CD14-positive monocyte (primary cell): ENCODE measurements at regions not wholly inside any gene's neighbourhood (a gene's known extent, or its start where the extent isn't known, plus 50 kb on each side); places are given as distances from the start of the nearest gene placed in this dataset.
A peak's percentile ranks its signal among the peaks of the same experiment; 100 is the strongest.

Source experiments
- DNase-seq, 3 donors: peaks; one replicate each; pipeline ENCODE4 v3.0.0-alpha.2; 2011 to 2022
- H2AFZ ChIP-seq: 2 replicates; pipeline ENCODE4 v1.6.0; 2012; ENCODE audit warnings: mild to moderate bottlenecking, low read depth, low read length, inconsistent platforms; ENCODE audit not compliant: insufficient read depth, poor library complexity, severe bottlenecking
- H3K27ac ChIP-seq, 2 donors: 1 replicate in 1 of 2; 2 replicates in 1 of 2; pipeline ENCODE4 v1.5.1; 2012 to 2013; ENCODE audit warnings: low read length in 2 of 2, control low read depth in 1 of 2, inconsistent platforms in 1 of 2, low read depth in 1 of 2, mild to moderate bottlenecking in 1 of 2
- H3K27me3 ChIP-seq, 2 donors: one replicate each; pipeline versions ENCODE4 v1.6.0 to v1.6.1; 2011 to 2013; ENCODE audit warnings: low read length in 2 of 2; ENCODE audit not compliant: control insufficient read depth in 2 of 2, insufficient read depth in 2 of 2
- H3K36me3 ChIP-seq, 2 donors: replicated peaks in 1 of 2; 1 replicate in 1 of 2; 2 replicates in 1 of 2; pipeline versions ENCODE4 v1.5.1 to v1.6.1; 2012 to 2013; ENCODE audit warnings: low read length in 2 of 2, control low read depth in 1 of 2, inconsistent platforms in 1 of 2, mild to moderate bottlenecking in 1 of 2; ENCODE audit not compliant: insufficient read depth in 2 of 2, control insufficient read depth in 1 of 2
- H3K4me1 ChIP-seq, 2 donors: 1 replicate in 1 of 2; 2 replicates in 1 of 2; pipeline versions ENCODE4 v1.5.1 to v1.6.1; 2012 to 2013; ENCODE audit warnings: low read length in 2 of 2, control low read depth in 1 of 2, inconsistent platforms in 1 of 2, mild to moderate bottlenecking in 1 of 2, moderate library complexity in 1 of 2; ENCODE audit not compliant: insufficient read depth in 2 of 2, control insufficient read depth in 1 of 2
- H3K4me2 ChIP-seq: replicated peaks from 2 replicates; pipeline ENCODE3; 2012; ENCODE audit warnings: low read length, moderate library complexity, mild to moderate bottlenecking; ENCODE audit not compliant: poor library complexity, severe bottlenecking; ENCODE audit errors: extremely low read depth
- H3K4me3 ChIP-seq, 3 experiments: fragments of 200-600 bp in 1 of 3; sonication (generic) in 1 of 3; replicated peaks in 1 of 3; 1 replicate in 2 of 3; 2 replicates in 1 of 3; pipeline ENCODE4 v1.5.1; 2011 to 2013; ENCODE audit warnings: low read length in 3 of 3, mild to moderate bottlenecking in 3 of 3, control low read depth in 2 of 3, low read depth in 2 of 3, inconsistent platforms in 1 of 3, moderate library complexity in 1 of 3
- H3K79me2 ChIP-seq: 2 replicates; pipeline ENCODE4 v1.6.0; 2012; ENCODE audit warnings: mild to moderate bottlenecking, control low read depth, inconsistent platforms, low read length, moderate library complexity; ENCODE audit not compliant: insufficient read depth
- H3K9ac ChIP-seq: 2 replicates; pipeline ENCODE4 v1.6.0; 2017; ENCODE audit warnings: low read length, mild to moderate bottlenecking; ENCODE audit not compliant: insufficient read depth, poor library complexity, severe bottlenecking
- H3K9me3 ChIP-seq, 2 donors: replicated peaks in 1 of 2; 1 replicate in 1 of 2; 2 replicates in 1 of 2; pipeline versions ENCODE4 v1.5.1 to v1.6.1; 2012 to 2013; ENCODE audit warnings: low read length in 2 of 2, control low read depth in 1 of 2; ENCODE audit not compliant: control insufficient read depth in 1 of 2, insufficient read depth in 1 of 2
- H4K20me1 ChIP-seq: 2 replicates; pipeline ENCODE4 v1.6.0; 2012; ENCODE audit warnings: mild to moderate bottlenecking, low read length, control low read depth, moderate library complexity; ENCODE audit not compliant: insufficient read depth
- H3K27ac Mint-ChIP-seq, 7 donors: one replicate each; pipeline ENCODE4 v1.8.0; 2020; ENCODE audit warnings: mild to moderate bottlenecking in 7 of 7, mixed read lengths in 7 of 7, moderate library complexity in 6 of 7, inconsistent platforms in 2 of 7
- H3K27me3 Mint-ChIP-seq, 3 donors: one replicate each; pipeline ENCODE4 v1.8.0; 2021 to 2022; ENCODE audit warnings: low read depth in 3 of 3, mild to moderate bottlenecking in 3 of 3, mixed read lengths in 3 of 3, moderate library complexity in 3 of 3, inconsistent platforms in 1 of 3
- H3K36me3 Mint-ChIP-seq, 2 donors: one replicate each; pipeline ENCODE4 v1.8.0; 2020; ENCODE audit warnings: mixed read lengths in 2 of 2, inconsistent platforms in 1 of 2, mild to moderate bottlenecking in 1 of 2
- H3K4me1 Mint-ChIP-seq: one replicate; pipeline ENCODE4 v1.8.0; 2020; ENCODE audit warnings: mild to moderate bottlenecking, mixed read lengths
- H3K4me3 Mint-ChIP-seq, 2 donors: one replicate each; pipeline ENCODE4 v1.8.0; 2020; ENCODE audit warnings: mild to moderate bottlenecking in 2 of 2, mixed read lengths in 2 of 2, moderate library complexity in 1 of 2
- H3K9me3 Mint-ChIP-seq, 7 donors: one replicate each; pipeline ENCODE4 v1.8.0; 2020 to 2022; ENCODE audit warnings: mixed read lengths in 7 of 7, mild to moderate bottlenecking in 6 of 7, moderate library complexity in 6 of 7, inconsistent platforms in 2 of 7
- CTCF ChIP-seq: fragments of 200-600 bp; IDR thresholded peaks from one replicate; pipeline ENCODE4 v1.8.0; 2022; ENCODE audit warnings: antibody characterized with exemption, mild to moderate bottlenecking
- WGBS: methylation state at CpG from one replicate; pipeline ENCODE4 v1.1.5; 2013; ENCODE audit warnings: missing lambda C conversion rate; ENCODE audit not compliant: insufficient coverage; 5-methylcytosine and 5-hydroxymethylcytosine counted together
- intact Hi-C, 2 donors: fragments of 100-400 bp; cut with micrococcal nuclease; formaldehyde crosslinking; loops; one replicate each; pipeline versions ENCODE4 v1.15.0 to v1.15.1; 2023

GRCh38 chr13:33757713-33758112, 60.2 kb upstream of the RFC3 start:
- H3K9ac ChIP-seq, result no peak overlapping the region
- peaks cover 0 to 2% (median 0%) of the 10 kb centered on the region in 7 donors for H3K9me3 Mint-ChIP-seq
- H3K9me3 ChIP-seq, result no peaks in the 10 kb centered on the region
- H2AFZ ChIP-seq, result peak overlapping the region; percentile 12
- no peaks in the 10 kb centered on the region for H3K36me3 Mint-ChIP-seq
- H3K4me3 ChIP-seq, result peak overlapping the region in 1 of 3 experiments; percentile 37
- no peaks in the 10 kb centered on the region for H3K27me3 Mint-ChIP-seq
- peaks cover 26% of the 10 kb centered on the region for H3K4me1 Mint-ChIP-seq
- H3K79me2 ChIP-seq, result no peaks in the 10 kb centered on the region
- peak overlapping the region; percentile 57 for H3K4me2 ChIP-seq
- DNase-seq, result peak in 2 of 3 donors; percentile 5 to 49
- no peaks in the 10 kb centered on the region for H4K20me1 ChIP-seq
- no peaks in the 10 kb centered on the region for H3K36me3 ChIP-seq
- no CpG with 5 or more reads among the region's 2 CpGs for WGBS
- H3K27ac ChIP-seq, result peak overlapping the region in 1 of 2 donors; percentile 71
- no peaks in the 10 kb centered on the region for H3K27me3 ChIP-seq
- peak overlapping the region in 1 of 2 donors; percentile 46 for H3K4me3 Mint-ChIP-seq
- peak overlapping the region in 6 of 7 donors; percentile 30 to 61 (median 50) for H3K27ac Mint-ChIP-seq
- H3K4me1 ChIP-seq, result peaks cover 17 to 22% of the 10 kb centered on the region in 2 donors
- intact Hi-C loops, result no loop called here
- TF ChIP-seq CTCF, result no peak

- no peaks in the 10 kb centered on the region for H3K27me3 ChIP-seq
- no peaks in the 10 kb centered on the region for H3K9me3 ChIP-seq
- intact Hi-C loops, result no loop called here
- H2AFZ ChIP-seq, result no peak overlapping the region
- H3K79me2 ChIP-seq, result no peaks in the 10 kb centered on the region
- Mint-ChIP-seq H3K9me3 (peaks cover 0 to 2% (median 0%) of the 10 kb centered on the region in 7 donors), H3K27ac (peak overlapping the region in 1 of 7 donors; percentile 85), H3K27me3 (no peaks in the 10 kb centered on the region), H3K4me3 (no peak overlapping the region), H3K4me1 (peaks cover 26% of the 10 kb centered on the region), H3K36me3 (no peaks in the 10 kb centered on the region)
- no peak overlapping the region for H3K9ac ChIP-seq
- H3K27ac ChIP-seq, result peak overlapping the region in 1 of 2 donors; percentile 36
- no peaks in the 10 kb centered on the region for H3K36me3 ChIP-seq
- no peak for DNase-seq
- no peak overlapping the region for H3K4me3 ChIP-seq
- peaks cover 17 to 22% of the 10 kb centered on the region in 2 donors for H3K4me1 ChIP-seq
- H3K4me2 ChIP-seq, result no peak overlapping the region
- H4K20me1 ChIP-seq, result no peaks in the 10 kb centered on the region
- no peak for TF ChIP-seq CTCF
Measured at GRCh38 chr13:33758113-33758512, 59.8 kb upstream of the RFC3 start.
